ENCODE measurements at regions not wholly inside any gene's neighbourhood (a gene's known extent, or its start where the extent isn't known, plus 50 kb on each side); places are given as distances from the start of the nearest gene placed in this dataset.

DNA sequence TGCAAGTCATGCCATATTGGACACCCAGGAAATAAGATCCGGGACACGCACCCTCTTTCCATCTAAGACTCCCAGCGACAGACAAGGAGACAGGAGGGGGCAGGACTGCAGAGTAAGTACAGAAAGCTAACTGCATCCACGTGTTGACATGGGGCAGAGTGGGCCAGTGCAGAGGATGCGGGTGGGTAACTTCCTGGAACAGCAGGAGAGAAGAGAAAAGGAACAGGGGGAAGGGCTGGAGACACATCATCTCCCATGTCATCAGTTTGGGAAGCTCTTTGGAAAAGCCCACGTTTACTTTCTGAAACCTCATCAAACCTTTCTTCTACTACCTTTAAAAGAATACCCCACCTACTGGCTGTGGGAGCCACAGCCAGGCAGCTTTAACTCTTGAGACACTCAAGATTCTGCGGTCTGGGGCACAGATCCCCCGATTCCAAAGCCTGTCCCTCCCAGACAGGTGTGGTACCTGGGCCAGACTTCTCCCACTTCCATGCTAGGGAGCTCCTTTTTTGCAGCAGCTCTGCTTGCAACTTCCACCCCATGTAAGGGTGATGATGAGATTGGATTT is 273.5 kb upstream of the RPL38 start:
- TF ChIP-seq MZF1 (CRISPR knock-in tag; IDR thresholded peaks at IDR 0.05; ENCODE audit: borderline replicate concordance) (no peak), ZNF24 (IDR thresholded peaks at IDR 0.05) (no peak), HDAC6 (IDR thresholded peaks at IDR 0.05; ENCODE audit: low read depth, low read length) (no peak), POLR2G (IDR thresholded peaks at IDR 0.05; ENCODE audit: low read depth, low read length) (no peak), IKZF1 (IDR thresholded peaks at IDR 0.05) (no peak), NFRKB (IDR thresholded peaks at IDR 0.05) (no peak), FOXA3 (CRISPR knock-in tag; IDR thresholded peaks at IDR 0.05) (no peak), POLR2AphosphoS5 (IDR thresholded peaks at IDR 0.05; ENCODE audit: low read depth, low read length) (no peak), ATF7 (IDR thresholded peaks at IDR 0.05) (no peak), ATF7 (CRISPR knock-in tag; IDR thresholded peaks at IDR 0.05) (no peak)
- TF ChIP-seq, protein P1, sequence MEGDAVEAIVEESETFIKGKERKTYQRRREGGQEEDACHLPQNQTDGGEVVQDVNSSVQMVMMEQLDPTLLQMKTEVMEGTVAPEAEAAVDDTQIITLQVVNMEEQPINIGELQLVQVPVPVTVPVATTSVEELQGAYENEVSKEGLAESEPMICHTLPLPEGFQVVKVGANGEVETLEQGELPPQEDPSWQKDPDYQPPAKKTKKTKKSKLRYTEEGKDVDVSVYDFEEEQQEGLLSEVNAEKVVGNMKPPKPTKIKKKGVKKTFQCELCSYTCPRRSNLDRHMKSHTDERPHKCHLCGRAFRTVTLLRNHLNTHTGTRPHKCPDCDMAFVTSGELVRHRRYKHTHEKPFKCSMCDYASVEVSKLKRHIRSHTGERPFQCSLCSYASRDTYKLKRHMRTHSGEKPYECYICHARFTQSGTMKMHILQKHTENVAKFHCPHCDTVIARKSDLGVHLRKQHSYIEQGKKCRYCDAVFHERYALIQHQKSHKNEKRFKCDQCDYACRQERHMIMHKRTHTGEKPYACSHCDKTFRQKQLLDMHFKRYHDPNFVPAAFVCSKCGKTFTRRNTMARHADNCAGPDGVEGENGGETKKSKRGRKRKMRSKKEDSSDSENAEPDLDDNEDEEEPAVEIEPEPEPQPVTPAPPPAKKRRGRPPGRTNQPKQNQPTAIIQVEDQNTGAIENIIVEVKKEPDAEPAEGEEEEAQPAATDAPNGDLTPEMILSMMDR (CRISPR knock-in tag; IDR thresholded peaks at IDR 0.05), result no peak
- TF ChIP-seq, protein P2, sequence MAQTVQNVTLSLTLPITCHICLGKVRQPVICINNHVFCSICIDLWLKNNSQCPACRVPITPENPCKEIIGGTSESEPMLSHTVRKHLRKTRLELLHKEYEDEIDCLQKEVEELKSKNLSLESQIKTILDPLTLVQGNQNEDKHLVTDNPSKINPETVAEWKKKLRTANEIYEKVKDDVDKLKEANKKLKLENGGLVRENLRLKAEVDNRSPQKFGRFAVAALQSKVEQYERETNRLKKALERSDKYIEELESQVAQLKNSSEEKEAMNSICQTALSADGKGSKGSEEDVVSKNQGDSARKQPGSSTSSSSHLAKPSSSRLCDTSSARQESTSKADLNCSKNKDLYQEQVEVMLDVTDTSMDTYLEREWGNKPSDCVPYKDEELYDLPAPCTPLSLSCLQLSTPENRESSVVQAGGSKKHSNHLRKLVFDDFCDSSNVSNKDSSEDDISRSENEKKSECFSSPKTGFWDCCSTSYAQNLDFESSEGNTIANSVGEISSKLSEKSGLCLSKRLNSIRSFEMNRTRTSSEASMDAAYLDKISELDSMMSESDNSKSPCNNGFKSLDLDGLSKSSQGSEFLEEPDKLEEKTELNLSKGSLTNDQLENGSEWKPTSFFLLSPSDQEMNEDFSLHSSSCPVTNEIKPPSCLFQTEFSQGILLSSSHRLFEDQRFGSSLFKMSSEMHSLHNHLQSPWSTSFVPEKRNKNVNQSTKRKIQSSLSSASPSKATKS (CRISPR knock-in tag; IDR thresholded peaks at IDR 0.05), result no peak
- TF ChIP-seq, protein P3, sequence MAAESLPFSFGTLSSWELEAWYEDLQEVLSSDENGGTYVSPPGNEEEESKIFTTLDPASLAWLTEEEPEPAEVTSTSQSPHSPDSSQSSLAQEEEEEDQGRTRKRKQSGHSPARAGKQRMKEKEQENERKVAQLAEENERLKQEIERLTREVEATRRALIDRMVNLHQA (CRISPR knock-in tag; IDR thresholded peaks at IDR 0.05), result no peak

Data from HepG2 (cell line).